H9 (cell line): ENCODE measurements at regions not wholly inside any gene's neighbourhood (a gene's known extent, or its start where the extent isn't known, plus 50 kb on each side); places are given as distances from the start of the nearest gene placed in this dataset.

Experiments
- DNase-seq: peaks from one replicate; pipeline ENCODE4 v3.0.0-alpha.2; 2017
- H2AFZ ChIP-seq: one replicate; pipeline ENCODE4 v1.6.1; 2013; ENCODE audit warnings: mild to moderate bottlenecking, low read length, control low read depth, moderate library complexity
- H2AK5ac ChIP-seq: 2 replicates; pipeline ENCODE4 v1.6.1; 2013; ENCODE audit warnings: low read length, control low read depth, mixed read lengths; ENCODE audit not compliant: insufficient read length
- H2BK120ac ChIP-seq: one replicate; pipeline ENCODE4 v1.6.1; 2013; ENCODE audit warnings: low read depth, mild to moderate bottlenecking, low read length, control low read depth, inconsistent platforms; ENCODE audit not compliant: poor library complexity, severe bottlenecking
- H2BK12ac ChIP-seq: 2 replicates; pipeline ENCODE4 v1.6.1; 2013; ENCODE audit warnings: low read length, control low read depth, mixed read lengths, low read depth; ENCODE audit not compliant: insufficient read length
- H2BK15ac ChIP-seq: 2 replicates; pipeline ENCODE4 v1.6.1; 2013; ENCODE audit warnings: low read depth, low read length, control low read depth
- H2BK20ac ChIP-seq: one replicate; pipeline ENCODE4 v1.6.1; 2013; ENCODE audit warnings: low read depth, mild to moderate bottlenecking, low read length, control low read depth, inconsistent platforms; ENCODE audit not compliant: poor library complexity, severe bottlenecking
- H2BK5ac ChIP-seq: 2 replicates; pipeline ENCODE4 v1.6.1; 2013; ENCODE audit warnings: low read length, control low read depth, mixed read lengths; ENCODE audit not compliant: insufficient read length
- H3K14ac ChIP-seq: 2 replicates; pipeline ENCODE4 v1.6.1; 2013; ENCODE audit warnings: low read length, control low read depth; ENCODE audit not compliant: insufficient read depth
- H3K18ac ChIP-seq: 2 replicates; pipeline ENCODE4 v1.6.1; 2013; ENCODE audit warnings: low read depth, mild to moderate bottlenecking, mixed read lengths, low read length, control low read depth; ENCODE audit not compliant: insufficient read length
- H3K23ac ChIP-seq: 2 replicates; pipeline ENCODE4 v1.6.1; 2013; ENCODE audit warnings: low read length, control low read depth, mixed read lengths, low read depth; ENCODE audit not compliant: insufficient read length
- H3K23me2 ChIP-seq: 2 replicates; pipeline ENCODE4 v1.6.1; 2013; ENCODE audit warnings: low read depth, mild to moderate bottlenecking, mixed read lengths, low read length, control low read depth; ENCODE audit not compliant: insufficient read length, poor library complexity, severe bottlenecking
- H3K27ac ChIP-seq: 2 replicates; pipeline ENCODE4 v1.5.1; 2013; ENCODE audit warnings: low read length, control low read depth, mixed read lengths, low read depth; ENCODE audit not compliant: insufficient read length
- H3K27me3 ChIP-seq: 2 replicates; pipeline ENCODE4 v1.6.1; 2013; ENCODE audit warnings: low read length, control low read depth, inconsistent platforms; ENCODE audit not compliant: insufficient read depth
- H3K4ac ChIP-seq: 2 replicates; pipeline ENCODE4 v1.6.1; 2013; ENCODE audit warnings: low read depth, mild to moderate bottlenecking, control low read depth, inconsistent platforms, low read length, moderate library complexity
- H3K4me1 ChIP-seq: 2 replicates; pipeline ENCODE4 v1.6.1; 2013; ENCODE audit warnings: low read length, control low read depth, inconsistent platforms; ENCODE audit not compliant: insufficient read depth
- H3K4me2 ChIP-seq: 2 replicates; pipeline ENCODE4 v1.6.1; 2013; ENCODE audit warnings: low read length, control low read depth, mixed read lengths; ENCODE audit not compliant: insufficient read length, insufficient read depth
- H3K56ac ChIP-seq: 2 replicates; pipeline ENCODE4 v1.6.1; 2013; ENCODE audit warnings: low read depth, mild to moderate bottlenecking, mixed read lengths, low read length, control low read depth; ENCODE audit not compliant: insufficient read length
- H3K79me1 ChIP-seq: 2 replicates; pipeline ENCODE4 v1.6.1; 2013; ENCODE audit warnings: low read depth, mild to moderate bottlenecking, moderate library complexity, low read length, control low read depth, inconsistent platforms; ENCODE audit not compliant: insufficient read depth, poor library complexity, severe bottlenecking
- H3K79me2 ChIP-seq: 2 replicates; pipeline ENCODE4 v1.6.1; 2013; ENCODE audit warnings: low read length, control low read depth, inconsistent platforms; ENCODE audit not compliant: insufficient read depth
- H3K9ac ChIP-seq: 2 replicates; pipeline ENCODE4 v1.6.1; 2013; ENCODE audit warnings: low read length, control low read depth, mixed read lengths; ENCODE audit not compliant: insufficient read length; ENCODE audit errors: extremely low read depth
- H3K9me3 ChIP-seq: one replicate; pipeline ENCODE4 v1.6.1; 2013; ENCODE audit warnings: low read depth, low read length, inconsistent platforms; ENCODE audit not compliant: control insufficient read depth
- H3T11ph ChIP-seq: one replicate; pipeline ENCODE4 v1.6.1; 2013; ENCODE audit warnings: mild to moderate bottlenecking, low read length, control low read depth, inconsistent platforms
- H4K20me1 ChIP-seq: one replicate; pipeline ENCODE4 v1.6.1; 2013; ENCODE audit not compliant: control insufficient read depth, insufficient read length, insufficient read depth
- H4K5ac ChIP-seq: 2 replicates; pipeline ENCODE4 v1.6.1; 2013; ENCODE audit warnings: low read depth, mild to moderate bottlenecking, mixed read lengths, low read length, control low read depth; ENCODE audit not compliant: insufficient read length
- H4K8ac ChIP-seq: replicated peaks from 2 replicates; pipeline ENCODE4 v1.6.1; 2013; ENCODE audit warnings: low read length, control low read depth, mixed read lengths, low read depth; ENCODE audit not compliant: insufficient read length
- H4K91ac ChIP-seq: 2 replicates; pipeline ENCODE4 v1.6.1; 2013; ENCODE audit warnings: low read depth, mild to moderate bottlenecking, moderate library complexity, mixed read lengths, low read length, control low read depth; ENCODE audit not compliant: insufficient read length
- H3K27ac Mint-ChIP-seq, 3 experiments: 2 replicates in 2 of 3; 3 replicates in 1 of 3; pipeline ENCODE4 v1.8.0; 2020 to 2021; ENCODE audit warnings: mixed read lengths in 3 of 3, mild to moderate bottlenecking in 1 of 3, moderate library complexity in 1 of 3
- H3K27me3 Mint-ChIP-seq: 2 replicates; pipeline ENCODE4 v1.8.0; 2021; ENCODE audit warnings: low read depth, mild to moderate bottlenecking, moderate library complexity, mixed read lengths
- H3K36me3 Mint-ChIP-seq, 3 experiments: 2 replicates in 2 of 3; 3 replicates in 1 of 3; pipeline ENCODE4 v1.8.0; 2020 to 2021; ENCODE audit warnings: low read depth in 3 of 3, mixed read lengths in 3 of 3; ENCODE audit not compliant: insufficient read depth in 1 of 3
- H3K4me1 Mint-ChIP-seq, 2 experiments: 2 replicates each; pipeline ENCODE4 v1.8.0; 2020; ENCODE audit warnings: mixed read lengths in 2 of 2
- H3K4me3 Mint-ChIP-seq, 2 experiments: 2 replicates in 1 of 2; 3 replicates in 1 of 2; pipeline ENCODE4 v1.8.0; 2020 to 2021; ENCODE audit warnings: mild to moderate bottlenecking in 2 of 2, mixed read lengths in 2 of 2, moderate library complexity in 1 of 2
- H3K9me3 Mint-ChIP-seq, 2 experiments: 2 replicates in 1 of 2; 3 replicates in 1 of 2; pipeline ENCODE4 v1.8.0; 2020; ENCODE audit warnings: mild to moderate bottlenecking in 2 of 2, mixed read lengths in 2 of 2, moderate library complexity in 1 of 2
- CTCF ChIP-seq: fragments of 200-600 bp; sonication (generic); conservative IDR thresholded peaks from 3 replicates; pipeline ENCODE4 v1.8.0; 2021; ENCODE audit warnings: antibody characterized with exemption, mild to moderate bottlenecking
- WGBS: extraction: QIAGEN DNeasy Blood & Tissue Kit; methylation state at CpG from one replicate; pipeline ENCODE4 v1.1.7; 2013; ENCODE audit warnings: missing lambda C conversion rate, low lambda C conversion rate, mixed read lengths; ENCODE audit not compliant: insufficient read length; ENCODE audit errors: extremely low coverage; 5-methylcytosine and 5-hydroxymethylcytosine counted together

GRCh38 chr5:88113429-88113828, 155.2 kb downstream of the TMEM161B start:
- Histone ChIP-seq H2AFZ (no peak overlapping the region), H3K9me3 (no peaks in the 10 kb centered on the region), H3K4me1 (no peaks in the 10 kb centered on the region), H3K23me2 (no peaks in the 10 kb centered on the region), H3K4me2 (no peak overlapping the region), H2AK5ac (no peak overlapping the region), H4K91ac (no peak overlapping the region), H2BK12ac (no peak overlapping the region), H2BK5ac (no peak overlapping the region), H2BK15ac (no peak overlapping the region), H4K8ac (no peak overlapping the region), H3K79me2 (no peaks in the 10 kb centered on the region), H3K23ac (no peak overlapping the region), H4K20me1 (no peaks in the 10 kb centered on the region), H3K4ac (no peak overlapping the region), H3K27ac (no peak overlapping the region), H2BK120ac (no peak overlapping the region), H3K18ac (no peak overlapping the region), H2BK20ac (no peak overlapping the region), H3K79me1 (no peaks in the 10 kb centered on the region), H3K27me3 (no peaks in the 10 kb centered on the region), H3T11ph (no peak overlapping the region), H3K14ac (no peak overlapping the region), H4K5ac (no peak overlapping the region), H3K9ac (no peak overlapping the region), H3K56ac (no peak overlapping the region)
- 0 out of 4 replicates have a peak, but pooled peaks cover 0 to 2% of the 10 kb centered on the region in 2 experiments for H3K4me1 Mint-ChIP-seq
- TF ChIP-seq CTCF = no peak
- H3K27me3 Mint-ChIP-seq = no peaks in the 10 kb centered on the region
- no peaks in the 10 kb centered on the region for H3K9me3 Mint-ChIP-seq
- H3K27ac Mint-ChIP-seq = no peak overlapping the region
- no peak for DNase-seq
- H3K36me3 Mint-ChIP-seq = no peaks in the 10 kb centered on the region
- no peak overlapping the region for H3K4me3 Mint-ChIP-seq
- no CpG with 5 or more reads among the region's 1 CpG for WGBS
